ENCODE measurements at regions not wholly inside any gene's neighbourhood (a gene's known extent, or its start where the extent isn't known, plus 50 kb on each side); places are given as distances from the start of the nearest gene placed in this dataset.

- no peaks in the 10 kb centered on the region for H3K4me1 ChIP-seq (ENCODE audit: insufficient read depth, low read length)
- peaks cover 19% of the 10 kb centered on the region for H3K27me3 ChIP-seq (ENCODE audit: insufficient read depth, low read length)
- H3K9me3 ChIP-seq (ENCODE audit: low read length): no peaks in the 10 kb centered on the region
- no peak overlapping the region for H3K4me3 ChIP-seq (ENCODE audit: low read length)
- H2AFZ ChIP-seq (ENCODE audit: low read depth, low read length): no peak overlapping the region
- no peaks in the 10 kb centered on the region for H3K36me3 ChIP-seq (ENCODE audit: insufficient read depth, low read length)
Observed at GRCh38 chr22:48428631-48429371, 1398.9 kb downstream of the BRD1 start.

GRCh38 chr22:48427731-48428211, 1399.9 kb downstream of the BRD1 start:
- H3K27me3 ChIP-seq (ENCODE audit: insufficient read depth, low read length): peaks cover 19% of the 10 kb centered on the region
- H3K4me3 ChIP-seq (ENCODE audit: low read length): no peak overlapping the region
- H2AFZ ChIP-seq (ENCODE audit: low read depth, low read length): no peak overlapping the region
- no peaks in the 10 kb centered on the region for H3K4me1 ChIP-seq (ENCODE audit: insufficient read depth, low read length)
- H3K36me3 ChIP-seq (ENCODE audit: insufficient read depth, low read length): no peaks in the 10 kb centered on the region
- H3K9me3 ChIP-seq (ENCODE audit: low read length): no peaks in the 10 kb centered on the region

GRCh38 chr22:48426466-48427380, 1401.0 kb downstream of the BRD1 start:
- no peaks in the 10 kb centered on the region for H3K9me3 ChIP-seq (ENCODE audit: low read length)
- H2AFZ ChIP-seq (ENCODE audit: low read depth, low read length): no peak overlapping the region
- no peaks in the 10 kb centered on the region for H3K36me3 ChIP-seq (ENCODE audit: insufficient read depth, low read length)
- no peaks in the 10 kb centered on the region for H3K4me1 ChIP-seq (ENCODE audit: insufficient read depth, low read length)
- no peak overlapping the region for H3K4me3 ChIP-seq (ENCODE audit: low read length)
- H3K27me3 ChIP-seq (ENCODE audit: insufficient read depth, low read length): peaks cover 19% of the 10 kb centered on the region

- peaks cover 19% of the 10 kb centered on the region for H3K27me3 ChIP-seq (ENCODE audit: insufficient read depth, low read length)
- no peaks in the 10 kb centered on the region for H3K36me3 ChIP-seq (ENCODE audit: insufficient read depth, low read length)
- no peak overlapping the region for H2AFZ ChIP-seq (ENCODE audit: low read depth, low read length)
- no peak overlapping the region for H3K4me3 ChIP-seq (ENCODE audit: low read length)
- no peaks in the 10 kb centered on the region for H3K9me3 ChIP-seq (ENCODE audit: low read length)
- H3K4me1 ChIP-seq (ENCODE audit: insufficient read depth, low read length): no peaks in the 10 kb centered on the region
Observed at GRCh38 chr22:48425641-48426040, 1402.0 kb downstream of the BRD1 start.

- Histone ChIP-seq H3K9me3 (ENCODE audit: low read length) (no peaks in the 10 kb centered on the region), H3K27me3 (ENCODE audit: insufficient read depth, low read length) (peaks cover 18% of the 10 kb centered on the region), H2AFZ (ENCODE audit: low read depth, low read length) (no peak overlapping the region), H3K4me3 (ENCODE audit: low read length) (no peak overlapping the region), H3K36me3 (ENCODE audit: insufficient read depth, low read length) (no peaks in the 10 kb centered on the region), H3K4me1 (ENCODE audit: insufficient read depth, low read length) (no peaks in the 10 kb centered on the region)
Observed at GRCh38 chr22:48425091-48425506, 1402.6 kb downstream of the BRD1 start.

GRCh38 chr22:48424661-48425060, 1403.0 kb downstream of the BRD1 start:
- Histone ChIP-seq H3K9me3 (ENCODE audit: low read length) (no peaks in the 10 kb centered on the region), H2AFZ (ENCODE audit: low read depth, low read length) (no peak overlapping the region)

GRCh38 chr22:48424201-48424627, 1403.5 kb downstream of the BRD1 start:
- H3K4me3 ChIP-seq (ENCODE audit: low read length): no peak overlapping the region
- peaks cover 15% of the 10 kb centered on the region for H3K27me3 ChIP-seq (ENCODE audit: insufficient read depth, low read length)
- no peaks in the 10 kb centered on the region for H3K9me3 ChIP-seq (ENCODE audit: low read length)
- no peaks in the 10 kb centered on the region for H3K36me3 ChIP-seq (ENCODE audit: insufficient read depth, low read length)
- no peak overlapping the region for H2AFZ ChIP-seq (ENCODE audit: low read depth, low read length)
- H3K4me1 ChIP-seq (ENCODE audit: insufficient read depth, low read length): no peaks in the 10 kb centered on the region

More at GRCh38 chr22:48424661-48425060, 1403.0 kb downstream of the BRD1 start:
- Histone ChIP-seq H3K4me3 (ENCODE audit: low read length) (no peak overlapping the region), H3K27me3 (ENCODE audit: insufficient read depth, low read length) (peaks cover 15% of the 10 kb centered on the region), H3K36me3 (ENCODE audit: insufficient read depth, low read length) (no peaks in the 10 kb centered on the region), H3K4me1 (ENCODE audit: insufficient read depth, low read length) (no peaks in the 10 kb centered on the region)

GRCh38 chr22:48423481-48423911, 1404.2 kb downstream of the BRD1 start:
- Histone ChIP-seq H2AFZ (ENCODE audit: low read depth, low read length) (no peak overlapping the region), H3K4me3 (ENCODE audit: low read length) (no peak overlapping the region), H3K9me3 (ENCODE audit: low read length) (no peaks in the 10 kb centered on the region), H3K4me1 (ENCODE audit: insufficient read depth, low read length) (no peaks in the 10 kb centered on the region), H3K27me3 (ENCODE audit: insufficient read depth, low read length) (peaks cover 11% of the 10 kb centered on the region), H3K36me3 (ENCODE audit: insufficient read depth, low read length) (no peaks in the 10 kb centered on the region)

GRCh38 chr22:48422900-48423480, 1404.7 kb downstream of the BRD1 start:
- Histone ChIP-seq H3K4me3 (ENCODE audit: low read length) (no peak overlapping the region), H3K4me1 (ENCODE audit: insufficient read depth, low read length) (no peaks in the 10 kb centered on the region), H3K9me3 (ENCODE audit: low read length) (no peaks in the 10 kb centered on the region), H2AFZ (ENCODE audit: low read depth, low read length) (no peak overlapping the region), H3K36me3 (ENCODE audit: insufficient read depth, low read length) (no peaks in the 10 kb centered on the region), H3K27me3 (ENCODE audit: insufficient read depth, low read length) (peaks cover 9% of the 10 kb centered on the region)

- Histone ChIP-seq H3K4me1 (ENCODE audit: insufficient read depth, low read length) (no peaks in the 10 kb centered on the region), H3K4me3 (ENCODE audit: low read length) (no peak overlapping the region), H2AFZ (ENCODE audit: low read depth, low read length) (no peak overlapping the region), H3K27me3 (ENCODE audit: insufficient read depth, low read length) (peaks cover 4% of the 10 kb centered on the region), H3K36me3 (ENCODE audit: insufficient read depth, low read length) (no peaks in the 10 kb centered on the region), H3K9me3 (ENCODE audit: low read length) (no peaks in the 10 kb centered on the region)
Observed at GRCh38 chr22:48418831-48419230, 1408.8 kb downstream of the BRD1 start.

- Histone ChIP-seq H3K9me3 (ENCODE audit: low read length) (no peaks in the 10 kb centered on the region), H3K27me3 (ENCODE audit: insufficient read depth, low read length) (peaks cover 4% of the 10 kb centered on the region), H3K4me3 (ENCODE audit: low read length) (no peak overlapping the region), H2AFZ (ENCODE audit: low read depth, low read length) (no peak overlapping the region), H3K4me1 (ENCODE audit: insufficient read depth, low read length) (no peaks in the 10 kb centered on the region), H3K36me3 (ENCODE audit: insufficient read depth, low read length) (no peaks in the 10 kb centered on the region)
Observed at GRCh38 chr22:48417225-48418070, 1410.2 kb downstream of the BRD1 start.

GRCh38 chr22:48416396-48417224, 1411.1 kb downstream of the BRD1 start:
- no peaks in the 10 kb centered on the region for H3K36me3 ChIP-seq (ENCODE audit: insufficient read depth, low read length)
- no peak overlapping the region for H3K4me3 ChIP-seq (ENCODE audit: low read length)

More at GRCh38 chr22:48416396-48417224, 1411.1 kb downstream of the BRD1 start:
- H3K9me3 ChIP-seq (ENCODE audit: low read length): no peaks in the 10 kb centered on the region
- no peaks in the 10 kb centered on the region for H3K4me1 ChIP-seq (ENCODE audit: insufficient read depth, low read length)
- peaks cover 4% of the 10 kb centered on the region for H3K27me3 ChIP-seq (ENCODE audit: insufficient read depth, low read length)
- H2AFZ ChIP-seq (ENCODE audit: low read depth, low read length): no peak overlapping the region

All from neuron (in vitro differentiated cells).